Eye (tissue), 1 donor: ENCODE measurements at regions not wholly inside any gene's neighbourhood (a gene's known extent, or its start where the extent isn't known, plus 50 kb on each side); places are given as distances from the start of the nearest gene placed in this dataset.
"Not testable (repeated sequence)": the region's sequence is repeated elsewhere in the genome, so short reads cannot be mapped to it uniquely, and the experiment has no call there.

Experiments used
- DNase-seq: peaks from one replicate; pipeline ENCODE4 v3.0.0-alpha.2; 2015

GRCh38 chr16:5214466-5214865 lies 116.9 kb upstream of the EEF2KMT start:
- DNase-seq, result no peak

- DNase-seq, result not testable (repeated sequence)
Measured at GRCh38 chr16:5212501-5212900, 114.9 kb upstream of the EEF2KMT start.

- peak; percentile 64 for DNase-seq
Measured at GRCh38 chr16:5207862-5208498, 110.4 kb upstream of the EEF2KMT start.

- DNase-seq, result no peak
Measured at GRCh38 chr16:5207001-5207523, 109.5 kb upstream of the EEF2KMT start.

GRCh38 chr16:5206331-5206990 lies 108.9 kb upstream of the EEF2KMT start:
- DNase-seq, result peak; percentile 71

GRCh38 chr16:5205361-5206040 lies 107.9 kb upstream of the EEF2KMT start:
- DNase-seq, result no peak

GRCh38 chr16:5203675-5204074 lies 106.1 kb upstream of the EEF2KMT start:
- DNase-seq, result not testable (repeated sequence)

- DNase-seq, result no peak
Measured at GRCh38 chr16:5200123-5200522, 102.5 kb upstream of the EEF2KMT start.

- DNase-seq, result no peak
Measured at GRCh38 chr16:5196204-5196603, 98.6 kb upstream of the EEF2KMT start.

GRCh38 chr16:5193861-5194260 lies 96.3 kb upstream of the EEF2KMT start:
- no peak for DNase-seq

GRCh38 chr16:5188989-5189352 lies 91.4 kb upstream of the EEF2KMT start:
- DNase-seq, result no peak

- no peak for DNase-seq
Measured at GRCh38 chr16:5188318-5188988, 90.9 kb upstream of the EEF2KMT start.

- DNase-seq, result no peak
Measured at GRCh38 chr16:5187402-5187952, 89.9 kb upstream of the EEF2KMT start.

- no peak for DNase-seq
Measured at GRCh38 chr16:5186381-5186903, 88.8 kb upstream of the EEF2KMT start.

- no peak for DNase-seq
Measured at GRCh38 chr16:5176505-5176904, 78.9 kb upstream of the EEF2KMT start.

- peak; percentile 17 for DNase-seq
Measured at GRCh38 chr16:5175266-5175665, 77.7 kb upstream of the EEF2KMT start.

GRCh38 chr16:5166486-5166885 lies 68.9 kb upstream of the EEF2KMT start:
- no peak for DNase-seq

GRCh38 chr16:5165429-5165828 lies 67.8 kb upstream of the EEF2KMT start:
- not testable (repeated sequence) for DNase-seq

- not testable (repeated sequence) for DNase-seq
Measured at GRCh38 chr16:5162801-5163200, 65.2 kb upstream of the EEF2KMT start.

- not testable (repeated sequence) for DNase-seq
Measured at GRCh38 chr16:5161888-5162287, 64.3 kb upstream of the EEF2KMT start.

GRCh38 chr16:5160010-5160409 lies 62.4 kb upstream of the EEF2KMT start:
- DNase-seq, result not testable (repeated sequence)

GRCh38 chr16:5159537-5159936 lies 61.9 kb upstream of the EEF2KMT start:
- not testable (repeated sequence) for DNase-seq

- DNase-seq, result no peak
Measured at GRCh38 chr16:5158494-5158893, 60.9 kb upstream of the EEF2KMT start.
